IMR-90 (cell line): ENCODE measurements at regions not wholly inside any gene's neighbourhood (a gene's known extent, or its start where the extent isn't known, plus 50 kb on each side); places are given as distances from the start of the nearest gene placed in this dataset.
A peak's percentile ranks its signal among the peaks of the same experiment; 100 is the strongest.

Source experiments
- ATAC-seq: fragments of 200-7000 bp; cut with Tn5 transposase; 2 replicates; pipeline ENCODE4 v1.9.1; 2020; ENCODE audit warnings: low read depth, mild to moderate bottlenecking, moderate library complexity
- BruUV-seq: library from RNA; stranded (reverse); fragments of 400-500 nt; replicated peaks from 2 replicates; lab custom pipeline; 2021; lab: Mats Ljungman, UMichigan
- CTCF ChIA-PET: fragments of 300-600 bp; formaldehyde crosslinking; extraction: SDS; loops from one replicate; lab custom pipeline; 2021; ENCODE audit warnings: antibody characterized with exemption; lab: Yijun Ruan, JAX
- POLR2A ChIA-PET: fragments of 300-600 bp; sonication (Branson Sonifier 250); formaldehyde crosslinking; loops from one replicate; lab custom pipeline; 2022; ENCODE audit warnings: antibody characterized with exemption; ENCODE audit not compliant: unreplicated experiment; lab: Charles Lee
- DNase-seq: peaks from one replicate; pipeline ENCODE4 v3.0.0; 2013
- H2AFZ ChIP-seq: replicated peaks from 2 replicates; pipeline ENCODE3; 2013; ENCODE audit warnings: low read length, mild to moderate bottlenecking; ENCODE audit not compliant: poor library complexity
- H2AK5ac ChIP-seq: 2 replicates; pipeline ENCODE4 v1.6.1; 2013; ENCODE audit warnings: low read depth, low read length, inconsistent platforms
- H2AK9ac ChIP-seq: replicated peaks from 2 replicates; pipeline ENCODE3; 2013; ENCODE audit warnings: mild to moderate bottlenecking, low read depth, low read length, moderate library complexity; ENCODE audit not compliant: poor library complexity
- H2BK120ac ChIP-seq: 2 replicates; pipeline ENCODE4 v1.6.1; 2013; ENCODE audit warnings: low read depth, low read length, inconsistent platforms
- H2BK15ac ChIP-seq: 3 replicates; pipeline ENCODE4 v1.6.1; 2013; ENCODE audit warnings: low read depth, low read length, inconsistent platforms
- H2BK20ac ChIP-seq: 2 replicates; pipeline ENCODE4 v1.6.1; 2013; ENCODE audit warnings: low read depth, mild to moderate bottlenecking, inconsistent platforms, low read length, moderate library complexity
- H2BK5ac ChIP-seq: 2 replicates; pipeline ENCODE4 v1.6.1; 2013; ENCODE audit warnings: mild to moderate bottlenecking, low read depth, low read length, inconsistent platforms; ENCODE audit not compliant: poor library complexity, severe bottlenecking
- H3K14ac ChIP-seq: replicated peaks from 2 replicates; pipeline ENCODE4 v1.6.1; 2013; ENCODE audit warnings: low read depth, low read length, inconsistent platforms
- H3K18ac ChIP-seq: 2 replicates; pipeline ENCODE4 v1.6.1; 2013; ENCODE audit warnings: low read depth, low read length, control low read depth
- H3K23ac ChIP-seq: 2 replicates; pipeline ENCODE4 v1.6.1; 2013; ENCODE audit warnings: low read depth, low read length, inconsistent platforms
- H3K27ac ChIP-seq: 2 replicates; pipeline ENCODE4 v1.5.1; 2013; ENCODE audit warnings: mild to moderate bottlenecking, control low read depth, low read length; ENCODE audit not compliant: insufficient read depth
- H3K27me3 ChIP-seq: 2 replicates; pipeline ENCODE4 v1.6.1; 2013; ENCODE audit warnings: low read length; ENCODE audit not compliant: control insufficient read depth, insufficient read depth
- H3K36me3 ChIP-seq: 2 replicates; pipeline ENCODE4 v1.6.1; 2013; ENCODE audit warnings: low read length, mixed read lengths; ENCODE audit not compliant: control insufficient read depth, insufficient read depth
- H3K4ac ChIP-seq: 2 replicates; pipeline ENCODE4 v1.6.1; 2013; ENCODE audit warnings: low read depth, low read length, inconsistent platforms
- H3K4me1 ChIP-seq: 2 replicates; pipeline ENCODE4 v1.6.1; 2013; ENCODE audit warnings: low read length, mixed read lengths; ENCODE audit not compliant: control insufficient read depth, insufficient read depth
- H3K4me2 ChIP-seq: 2 replicates; pipeline ENCODE4 v1.6.1; 2013; ENCODE audit warnings: low read depth, mild to moderate bottlenecking, control low read depth, low read length, moderate library complexity
- H3K4me3 ChIP-seq: 2 replicates; pipeline ENCODE4 v1.5.1; 2013; ENCODE audit warnings: low read depth, mild to moderate bottlenecking, control low read depth, low read length, moderate library complexity; ENCODE audit not compliant: insufficient read depth
- H3K56ac ChIP-seq: 2 replicates; pipeline ENCODE4 v1.6.1; 2013; ENCODE audit warnings: low read length, inconsistent platforms; ENCODE audit not compliant: insufficient read depth; ENCODE audit errors: extremely low read depth
- H3K79me1 ChIP-seq, 2 experiments: 2 replicates each; pipeline ENCODE4 v1.6.1; 2013; ENCODE audit warnings: low read length in 2 of 2, inconsistent platforms in 1 of 2, low read depth in 1 of 2
- H3K9ac ChIP-seq: 2 replicates; pipeline ENCODE4 v1.6.1; 2013; ENCODE audit warnings: low read depth, low read length, control low read depth
- H3K9me1 ChIP-seq: 2 replicates; pipeline ENCODE4 v1.6.1; 2013; ENCODE audit warnings: low read length, inconsistent platforms; ENCODE audit not compliant: insufficient read depth
- H3K9me3 ChIP-seq: 2 replicates; pipeline ENCODE4 v1.6.1; 2013; ENCODE audit warnings: low read length; ENCODE audit not compliant: control insufficient read depth, insufficient read depth
- H4K20me1 ChIP-seq: 2 replicates; pipeline ENCODE4 v1.6.1; 2013; ENCODE audit warnings: low read length, inconsistent platforms; ENCODE audit not compliant: insufficient read depth
- H4K5ac ChIP-seq: 2 replicates; pipeline ENCODE4 v1.6.1; 2013; ENCODE audit warnings: mild to moderate bottlenecking, low read depth, low read length, control low read depth
- H4K8ac ChIP-seq, 2 experiments: 2 replicates each; pipeline ENCODE4 v1.6.1; 2013; ENCODE audit warnings: low read depth in 2 of 2, low read length in 2 of 2, control low read depth in 1 of 2, inconsistent platforms in 1 of 2
- H4K91ac ChIP-seq: 2 replicates; pipeline ENCODE4 v1.6.1; 2013; ENCODE audit warnings: low read depth, low read length, inconsistent platforms; ENCODE audit not compliant: insufficient read depth
- MAFK ChIP-seq: IDR thresholded peaks from 2 replicates; pipeline ENCODE4 v1.6.1; 2012; ENCODE audit warnings: low read depth, low read length, improper control_type of control experiment
- MAZ ChIP-seq: IDR thresholded peaks from 2 replicates; pipeline ENCODE4 v1.6.1; 2012; ENCODE audit warnings: low read depth, mild to moderate bottlenecking, low read length, improper control_type of control experiment, moderate library complexity, borderline replicate concordance
- NFE2L2 ChIP-seq: fragments of 150-350 bp; IDR thresholded peaks from 2 replicates; pipeline ENCODE4 v1.6.1; 2016; ENCODE audit warnings: low read depth, mild to moderate bottlenecking, low read length
- WGBS, 2 experiments: methylation state at CpG; one replicate each; pipeline versions ENCODE4 v1.1.5 to v1.1.7; 2013; ENCODE audit warnings: missing lambda C conversion rate in 2 of 2; ENCODE audit not compliant: insufficient read length in 1 of 2; ENCODE audit errors: extremely low coverage in 2 of 2; 5-methylcytosine and 5-hydroxymethylcytosine counted together
- dilution Hi-C: fragments of 300-500 bp; cut with HindIII; formaldehyde crosslinking; loops from one replicate; pipeline ENCODE4 v1.14.3; 2018; ENCODE audit warnings: low sequenced_read_pairs; ENCODE audit not compliant: unreplicated experiment
- in situ Hi-C: fragments of 300-500 bp; cut with MboI; formaldehyde crosslinking; loops from 3 replicates; pipeline ENCODE4 v1.14.3; 2019; ENCODE audit warnings: low sequenced_read_pairs, inconsistent platforms, mixed read lengths
- intact Hi-C: fragments of 100-400 bp; cut with micrococcal nuclease; formaldehyde crosslinking; loops from 2 replicates; pipeline ENCODE4 v1.10.0; 2022

- H4K20me1 ChIP-seq = peaks cover 5% of the 10 kb centered on the region; the same call in 1 of the 2 replicates
- peak overlapping the region; percentile 79 for H2AK5ac ChIP-seq
- H3K79me1 ChIP-seq = no peaks in the 10 kb centered on the region
- CTCF ChIA-PET = interaction anchor here (0.7 kb wide), 1 partner anchor 54 kb away, joined by 4 read pairs; no protein-coding TSS in a partner anchor
- H2BK5ac ChIP-seq = peak overlapping the region; percentile 60
- BruUV-seq = no TSS peak
- peak overlapping the region; percentile 79 for H3K18ac ChIP-seq
- H3K27me3 ChIP-seq = no peaks in the 10 kb centered on the region
- DNase-seq (peak; percentile 61), ATAC-seq (0 out of 2 replicates have a peak, but pooled peaks have one; percentile 5)
- in situ Hi-C loops = no loop called here
- peaks cover 14% of the 10 kb centered on the region for H3K9me1 ChIP-seq
- H3K4me1 ChIP-seq = peaks cover 18% of the 10 kb centered on the region
- H3K4me3 ChIP-seq = no peak overlapping the region
- peak overlapping the region; percentile 66 for H2AK9ac ChIP-seq
- peak overlapping the region; percentile 81 for H3K14ac ChIP-seq
- peak overlapping the region; percentile 62; the same call in 2 of the 3 replicates for H2BK15ac ChIP-seq
- POLR2A ChIA-PET = no interaction called here
- H4K8ac ChIP-seq = peak overlapping the region in 1 of 2 experiments; percentile 76; a peak in 2 of 4 replicates
- peak overlapping the region; percentile 91 for H2BK20ac ChIP-seq
- H3K27ac ChIP-seq = peak overlapping the region; percentile 9; the same call in 1 of the 2 replicates
- H3K23ac ChIP-seq = peak overlapping the region; percentile 10; the same call in 1 of the 2 replicates
- no peak overlapping the region for H3K56ac ChIP-seq
- peak overlapping the region; percentile 92 for H2BK120ac ChIP-seq
- intact Hi-C loops = loop anchor here (10.0 kb wide), 1 partner anchor 192 kb away; no protein-coding TSS in a partner anchor
- peak overlapping the region; percentile 75 for H3K4ac ChIP-seq
- dilution Hi-C loops = no loop called here
- H4K5ac ChIP-seq = peak overlapping the region; percentile 50
- 56% methylated on average over 8 of the region's 9 CpGs; no CpG with 5 or more reads in 1 of the 2 experiments for WGBS, 2 experiments
- no peak overlapping the region for H3K9ac ChIP-seq
- peak overlapping the region; percentile 65 for H4K91ac ChIP-seq
- peak overlapping the region; percentile 74 for H2AFZ ChIP-seq
- TF ChIP-seq MAZ = no peak
- TF ChIP-seq MAFK = peak; percentile 72
- TF ChIP-seq NFE2L2 = peak; percentile 98
- no peaks in the 10 kb centered on the region; the same call in 1 of the 2 replicates for H3K9me3 ChIP-seq
- no peak overlapping the region for H3K4me2 ChIP-seq
- no peaks in the 10 kb centered on the region for H3K36me3 ChIP-seq
Observed at GRCh38 chr6:14472986-14473337, 355.4 kb downstream of the CD83 start.
